ENCODE measurements at regions not wholly inside any gene's neighbourhood (a gene's known extent, or its start where the extent isn't known, plus 50 kb on each side); places are given as distances from the start of the nearest gene placed in this dataset.
"Not testable (repeated sequence)": the region's sequence is repeated elsewhere in the genome, so short reads cannot be mapped to it uniquely, and the experiment has no call there.

DNA sequence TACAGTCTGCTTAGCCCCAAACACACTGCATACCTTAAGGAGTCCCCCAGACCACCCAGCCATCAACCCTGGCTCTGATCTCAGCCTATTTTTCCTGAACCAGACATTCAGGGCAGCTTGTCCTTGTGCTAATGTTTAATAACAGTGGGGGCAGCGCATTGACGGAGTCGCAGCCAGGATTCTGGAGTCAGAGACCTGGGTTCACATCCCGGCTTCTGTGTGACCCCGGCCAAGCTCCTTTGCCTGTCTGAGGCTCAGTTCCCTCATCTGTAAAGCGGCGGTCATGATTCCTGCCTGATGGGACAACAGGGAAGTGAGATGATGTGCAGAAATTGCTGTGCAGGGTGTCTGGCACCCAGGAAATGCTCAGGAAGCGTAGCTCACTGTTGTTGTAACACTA is 63.1 kb downstream of the MATN1 start:
- H3K27ac Mint-ChIP-seq (ENCODE audit: low read depth), result no peak overlapping the region
- DNase-seq (ENCODE audit: low spot score in 2 of 2) (no peak), ATAC-seq (replicated peaks; ENCODE audit: extremely low read depth, poor library complexity, severe bottlenecking) (no peak)
- H3K9me3 Mint-ChIP-seq, result no peaks in the 10 kb centered on the region
- no peaks in the 10 kb centered on the region for H3K4me1 Mint-ChIP-seq
- H3K36me3 Mint-ChIP-seq (ENCODE audit: insufficient read depth), result no peaks in the 10 kb centered on the region
- peaks cover 25% of the 10 kb centered on the region for H3K27me3 Mint-ChIP-seq
- H3K4me3 Mint-ChIP-seq, result no peak overlapping the region

DNA sequence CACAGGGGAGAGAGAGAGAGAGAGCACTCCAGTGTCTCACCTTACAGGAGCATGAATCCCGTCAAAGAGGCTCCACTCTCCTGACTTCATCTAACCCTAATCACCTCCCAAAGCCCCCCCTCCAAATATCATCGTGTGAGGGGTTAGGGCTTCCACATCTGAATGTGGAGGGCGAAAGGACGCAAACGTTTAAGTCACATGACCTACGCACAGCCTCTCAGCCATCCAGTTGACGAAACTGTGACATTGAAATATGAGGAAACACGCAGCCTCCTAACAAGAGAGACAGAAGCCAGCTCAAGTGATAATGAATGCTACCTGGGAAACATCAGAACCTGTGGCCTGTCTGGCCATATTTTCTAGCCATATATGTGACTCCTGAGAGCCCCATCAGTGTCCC is 63.7 kb downstream of the MATN1 start:
- Mint-ChIP-seq H3K27me3 (peaks cover 25% of the 10 kb centered on the region), H3K4me1 (no peaks in the 10 kb centered on the region), H3K27ac (ENCODE audit: low read depth) (no peak overlapping the region), H3K36me3 (ENCODE audit: insufficient read depth) (no peaks in the 10 kb centered on the region), H3K9me3 (no peaks in the 10 kb centered on the region), H3K4me3 (no peak overlapping the region)
- no peak for ATAC-seq (replicated peaks; ENCODE audit: extremely low read depth, poor library complexity, severe bottlenecking)
- DNase-seq (ENCODE audit: low spot score in 2 of 2), result no peak

DNA sequence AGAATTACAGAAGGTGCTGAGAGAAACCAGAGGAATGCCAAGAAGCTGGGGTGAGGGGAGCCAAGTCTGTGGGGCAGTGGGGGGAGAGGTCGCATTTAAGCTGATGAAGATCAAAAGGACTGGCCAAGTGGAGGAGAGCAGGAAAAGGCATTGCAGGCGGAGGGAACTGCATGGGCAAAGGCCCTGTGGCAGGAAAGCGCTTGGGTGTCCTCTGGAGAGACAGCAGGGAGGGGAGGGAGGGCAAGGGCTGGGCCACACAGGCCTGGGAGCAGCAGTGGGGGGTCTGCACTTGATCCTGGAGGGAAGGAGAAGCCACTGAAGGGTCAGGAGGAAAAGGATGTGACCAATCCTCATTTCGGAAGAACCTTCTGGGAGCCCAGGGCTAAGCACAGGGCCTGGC is 65.0 kb downstream of the MATN1 start:
- H3K36me3 Mint-ChIP-seq (ENCODE audit: insufficient read depth); H3K4me1 Mint-ChIP-seq; ATAC-seq (replicated peaks; ENCODE audit: extremely low read depth, poor library complexity, severe bottlenecking); DNase-seq (ENCODE audit: low spot score in 2 of 2); H3K4me3 Mint-ChIP-seq; H3K27ac Mint-ChIP-seq (ENCODE audit: low read depth); H3K9me3 Mint-ChIP-seq: not testable (repeated sequence)
- H3K27me3 Mint-ChIP-seq, result peaks cover 25% of the 10 kb centered on the region

DNA sequence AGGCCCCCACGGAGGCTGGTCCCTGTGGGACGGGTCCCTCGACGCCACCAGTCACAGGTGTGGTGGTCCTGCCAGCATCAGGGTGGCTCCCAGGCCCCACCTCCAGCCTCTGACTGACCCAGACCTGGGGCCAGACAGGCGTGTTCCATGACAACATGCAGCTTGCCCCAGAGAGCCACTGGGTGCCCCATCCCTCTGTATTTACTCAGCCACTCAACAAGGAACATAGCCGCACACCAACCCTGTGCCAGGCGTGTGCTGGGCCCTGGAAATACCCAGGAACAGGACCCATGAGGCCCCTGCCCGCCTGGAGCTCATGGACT is 65.4 kb downstream of the MATN1 start:
- H3K27ac Mint-ChIP-seq (ENCODE audit: low read depth), result no peak overlapping the region
- H3K27me3 Mint-ChIP-seq, result peaks cover 25% of the 10 kb centered on the region
- H3K4me1 Mint-ChIP-seq, result no peaks in the 10 kb centered on the region
- no peaks in the 10 kb centered on the region for H3K9me3 Mint-ChIP-seq
- DNase-seq (ENCODE audit: low spot score in 2 of 2), result no peak
- no peak for ATAC-seq (replicated peaks; ENCODE audit: extremely low read depth, poor library complexity, severe bottlenecking)
- no peak overlapping the region for H3K4me3 Mint-ChIP-seq
- no peaks in the 10 kb centered on the region for H3K36me3 Mint-ChIP-seq (ENCODE audit: insufficient read depth)

DNA sequence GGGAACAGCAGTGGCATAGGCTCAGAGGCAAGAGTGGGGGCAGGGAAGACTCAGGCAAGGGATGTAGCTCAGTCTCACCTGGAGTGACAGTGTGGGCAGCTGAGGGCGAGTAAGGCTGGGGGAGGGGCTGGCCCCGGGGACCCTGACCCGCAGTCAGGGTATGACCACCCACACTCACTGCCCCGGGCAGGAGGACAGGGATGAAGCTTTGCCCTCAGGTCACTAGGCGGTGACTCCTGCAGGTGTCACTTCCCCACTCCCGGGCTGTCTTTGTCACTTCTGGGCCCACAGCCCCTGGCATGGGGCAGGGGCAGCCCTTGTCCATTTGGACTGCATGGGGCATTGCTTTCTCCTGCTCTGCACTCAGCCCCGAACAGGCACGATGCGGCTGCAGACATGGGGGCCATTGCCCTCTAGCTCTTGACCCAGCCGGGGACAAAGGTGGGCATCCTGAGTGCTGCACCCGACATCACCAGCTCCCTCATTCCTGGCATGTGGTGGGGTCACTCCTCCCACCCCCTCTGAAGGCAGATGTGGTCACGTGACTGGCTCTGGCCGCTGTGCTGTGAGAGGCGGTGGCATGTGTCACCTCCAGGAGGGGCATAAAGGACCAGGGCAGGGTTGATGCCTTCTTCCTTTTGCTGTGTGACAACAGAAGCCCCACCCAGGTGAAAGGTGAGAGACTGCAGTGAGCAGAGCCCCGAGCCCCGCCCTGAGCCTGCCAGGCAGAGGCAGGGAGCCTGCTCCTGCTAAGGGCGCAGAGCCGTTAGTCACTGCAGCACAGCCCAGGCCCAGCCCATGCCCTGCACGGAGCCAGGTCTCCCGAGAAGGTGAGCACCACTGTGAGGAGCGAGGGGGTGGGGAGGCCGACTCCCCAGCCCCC is 66.0 kb downstream of the MATN1 start:
- Mint-ChIP-seq H3K9me3 (no peaks in the 10 kb centered on the region), H3K4me3 (no peak overlapping the region), H3K27me3 (peaks cover 25% of the 10 kb centered on the region), H3K4me1 (no peaks in the 10 kb centered on the region), H3K36me3 (ENCODE audit: insufficient read depth) (no peaks in the 10 kb centered on the region), H3K27ac (ENCODE audit: low read depth) (no peak overlapping the region)
- DNase-seq (ENCODE audit: low spot score in 2 of 2), result no peak
- no peak for ATAC-seq (replicated peaks; ENCODE audit: extremely low read depth, poor library complexity, severe bottlenecking)

DNA sequence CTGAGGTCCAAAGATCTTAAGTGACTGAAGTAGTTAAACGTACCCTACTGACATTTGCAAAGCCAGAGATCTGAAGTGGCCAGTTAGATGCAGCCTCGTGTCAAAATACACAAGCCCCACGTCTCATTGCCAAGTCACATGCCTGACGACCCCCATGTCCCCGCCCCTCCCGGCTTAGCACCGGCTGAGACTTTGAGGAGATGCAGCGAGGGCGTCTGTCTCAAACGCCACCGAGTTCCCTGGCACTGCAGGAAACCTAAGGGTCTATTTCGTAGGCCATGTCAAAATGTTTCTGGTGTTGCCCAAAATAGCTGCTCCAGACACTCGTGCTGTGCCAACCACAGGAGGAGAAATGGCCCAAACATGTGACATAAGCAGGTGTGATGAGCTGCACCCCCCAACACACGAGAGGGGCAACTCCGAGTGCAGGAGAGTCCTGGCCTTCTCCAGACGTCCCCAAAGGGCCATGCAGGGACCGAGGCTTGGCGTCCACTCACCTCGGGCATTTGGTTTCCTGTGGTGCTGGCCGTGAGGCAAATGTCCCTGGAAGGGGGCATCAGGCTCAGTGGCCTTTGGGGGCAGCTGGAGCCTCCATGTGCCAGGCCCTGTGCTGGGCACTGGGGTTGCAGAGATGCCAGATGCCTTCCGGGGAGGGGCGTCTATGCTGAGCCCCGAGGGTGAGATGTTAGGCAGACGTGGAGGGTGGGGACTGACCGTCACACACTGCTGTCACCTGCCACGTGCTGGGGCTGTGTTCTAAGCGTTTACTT is 67.0 kb downstream of the MATN1 start:
- DNase-seq (ENCODE audit: low spot score in 2 of 2) (no peak), ATAC-seq (replicated peaks; ENCODE audit: extremely low read depth, poor library complexity, severe bottlenecking) (no peak)
- Mint-ChIP-seq H3K4me3 (no peak overlapping the region), H3K4me1 (no peaks in the 10 kb centered on the region), H3K9me3 (no peaks in the 10 kb centered on the region), H3K27ac (ENCODE audit: low read depth) (no peak overlapping the region), H3K27me3 (peaks cover 25% of the 10 kb centered on the region), H3K36me3 (ENCODE audit: insufficient read depth) (no peaks in the 10 kb centered on the region)

DNA sequence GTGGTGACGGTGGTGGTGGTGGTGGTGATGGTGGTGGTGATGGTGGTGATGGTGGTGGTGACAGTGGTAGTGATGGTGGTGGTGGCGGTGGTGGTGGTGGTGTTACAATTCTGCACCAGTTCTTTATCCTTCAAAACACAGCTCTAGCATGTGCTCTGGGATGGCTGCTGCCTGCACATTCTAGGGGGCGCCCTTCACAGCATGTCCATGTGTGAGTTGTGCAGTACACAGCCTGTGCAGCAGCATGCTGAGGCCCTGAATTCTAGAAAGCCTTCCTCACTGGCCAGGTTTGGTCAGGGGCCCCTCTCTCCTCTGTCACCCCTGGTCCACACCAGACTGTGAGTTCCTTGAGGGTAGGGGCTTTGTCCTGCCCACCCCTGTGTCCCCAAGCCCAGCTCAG is 67.7 kb downstream of the MATN1 start:
- no peak for ATAC-seq (replicated peaks; ENCODE audit: extremely low read depth, poor library complexity, severe bottlenecking)
- no peak overlapping the region for H3K27ac Mint-ChIP-seq (ENCODE audit: low read depth)

DNA sequence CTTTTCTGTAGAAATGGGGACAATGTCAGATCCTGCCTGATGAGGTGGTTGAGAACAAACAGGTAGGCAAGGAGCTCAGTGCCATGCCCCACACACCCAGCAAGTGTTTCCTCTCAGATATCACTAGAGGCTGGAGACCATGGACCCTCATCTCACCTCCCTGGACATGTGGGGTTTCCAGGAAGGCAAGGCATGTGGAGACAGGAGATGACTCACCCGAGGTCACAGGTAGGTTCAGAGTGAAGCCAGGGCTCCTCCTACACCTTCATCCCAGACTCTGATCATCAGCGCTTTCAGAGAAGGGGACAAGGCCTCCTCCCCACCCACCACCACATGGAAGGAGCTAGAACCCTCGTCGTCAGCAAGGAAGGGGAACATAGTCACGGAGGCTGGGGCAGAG is 69.2 kb downstream of the MATN1 start:
- Mint-ChIP-seq H3K27ac (ENCODE audit: low read depth) (no peak overlapping the region), H3K36me3 (ENCODE audit: insufficient read depth) (no peaks in the 10 kb centered on the region)

More for the DNA sequence above, 67.7 kb downstream of the MATN1 start:
- Mint-ChIP-seq H3K4me3 (no peak overlapping the region), H3K9me3 (no peaks in the 10 kb centered on the region), H3K27me3 (peaks cover 30% of the 10 kb centered on the region), H3K4me1 (no peaks in the 10 kb centered on the region), H3K36me3 (ENCODE audit: insufficient read depth) (no peaks in the 10 kb centered on the region)
- no peak for DNase-seq (ENCODE audit: low spot score in 2 of 2)

DNA sequence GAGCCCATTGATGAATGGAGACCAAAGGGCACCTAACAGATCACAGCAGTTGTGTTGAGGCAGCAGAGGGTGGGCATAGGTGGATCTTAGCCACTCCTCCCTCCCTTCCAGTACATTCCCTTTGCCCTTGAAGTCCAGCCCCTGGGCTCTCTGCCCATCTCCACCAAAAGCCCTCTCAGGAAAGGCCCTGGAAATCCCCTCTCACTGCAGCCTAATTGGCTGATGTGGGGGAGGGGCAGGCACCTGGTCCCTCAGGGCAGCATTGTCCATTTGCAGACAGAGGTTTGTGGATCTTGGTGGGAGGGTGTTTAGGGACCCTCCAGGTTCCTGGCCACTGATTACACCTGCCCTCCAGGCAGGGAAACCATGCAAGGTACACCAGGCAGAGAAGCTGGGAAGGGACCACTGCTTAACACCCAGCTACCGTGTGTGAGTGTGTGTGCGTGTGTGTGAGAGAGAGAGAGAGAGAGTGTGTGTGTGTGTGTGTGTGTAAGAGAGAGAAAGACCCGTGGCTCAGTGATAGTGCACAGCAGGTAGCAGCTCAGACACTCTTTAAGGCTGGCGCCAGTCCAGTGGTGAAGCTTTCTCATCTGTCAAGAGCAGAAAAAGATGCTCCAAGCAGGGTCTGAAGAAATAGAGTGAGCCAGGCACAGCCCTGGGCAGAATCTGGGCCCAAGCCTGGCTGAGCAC is 71.1 kb downstream of the MATN1 start:
- no peak for ATAC-seq (replicated peaks; ENCODE audit: extremely low read depth, poor library complexity, severe bottlenecking)
- H3K36me3 Mint-ChIP-seq (ENCODE audit: insufficient read depth), result no peaks in the 10 kb centered on the region
- no peaks in the 10 kb centered on the region for H3K9me3 Mint-ChIP-seq
- DNase-seq (ENCODE audit: low spot score in 2 of 2), result no peak
- peaks cover 29% of the 10 kb centered on the region for H3K27me3 Mint-ChIP-seq
- H3K4me1 Mint-ChIP-seq, result peaks cover 14% of the 10 kb centered on the region
- H3K4me3 Mint-ChIP-seq, result no peak overlapping the region
- no peak overlapping the region for H3K27ac Mint-ChIP-seq (ENCODE audit: low read depth)

More for the DNA sequence above, 69.2 kb downstream of the MATN1 start:
- no peak for DNase-seq (ENCODE audit: low spot score in 2 of 2)
- H3K27me3 Mint-ChIP-seq, result peaks cover 34% of the 10 kb centered on the region
- no peak for ATAC-seq (replicated peaks; ENCODE audit: extremely low read depth, poor library complexity, severe bottlenecking)
- H3K9me3 Mint-ChIP-seq, result no peaks in the 10 kb centered on the region
- no peak overlapping the region for H3K4me3 Mint-ChIP-seq
- peaks cover 14% of the 10 kb centered on the region for H3K4me1 Mint-ChIP-seq

DNA sequence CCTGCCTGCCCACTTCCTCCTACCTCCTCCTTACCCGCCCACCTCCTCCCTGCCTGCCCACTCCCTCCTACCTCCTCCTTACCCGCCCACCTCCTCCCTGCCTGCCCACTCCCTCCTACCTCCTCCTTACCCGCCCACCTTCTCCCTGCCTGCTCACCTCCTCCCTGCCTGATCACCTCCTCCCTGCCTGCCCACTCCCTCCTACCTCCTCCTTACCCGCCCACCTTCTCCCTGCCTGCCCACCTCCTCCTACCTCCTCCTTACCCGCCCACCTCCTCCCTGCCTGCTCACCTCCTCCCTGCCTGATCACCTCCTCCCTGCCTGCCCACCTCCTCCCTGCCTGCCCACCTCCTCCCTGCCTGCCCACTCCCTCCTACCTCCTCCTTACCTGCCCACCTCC is 72.0 kb downstream of the MATN1 start:
- not testable (repeated sequence) for H3K4me3 Mint-ChIP-seq; H3K36me3 Mint-ChIP-seq (ENCODE audit: insufficient read depth); ATAC-seq (replicated peaks; ENCODE audit: extremely low read depth, poor library complexity, severe bottlenecking); DNase-seq (ENCODE audit: low spot score in 2 of 2); H3K27ac Mint-ChIP-seq (ENCODE audit: low read depth); H3K9me3 Mint-ChIP-seq
- H3K27me3 Mint-ChIP-seq, result peaks cover 34% of the 10 kb centered on the region
- peaks cover 14% of the 10 kb centered on the region for H3K4me1 Mint-ChIP-seq

DNA sequence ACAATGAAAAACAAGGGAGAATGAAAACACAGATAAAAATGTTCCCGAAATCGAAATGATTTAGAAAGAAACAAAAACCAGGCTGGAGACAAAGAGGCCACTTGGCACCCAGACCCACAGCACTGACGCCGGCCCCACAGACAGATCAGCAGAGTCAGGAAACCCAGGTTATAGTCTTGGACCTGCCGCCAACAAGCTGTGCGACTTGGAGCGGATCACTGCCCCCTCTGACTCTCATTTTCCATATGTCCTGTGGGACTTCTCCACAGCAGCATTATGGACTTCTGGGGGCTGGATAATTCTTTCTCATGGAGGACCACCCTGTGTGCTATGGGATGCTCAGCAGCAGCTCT is 72.4 kb downstream of the MATN1 start:
- Mint-ChIP-seq H3K9me3 (no peaks in the 10 kb centered on the region), H3K27ac (ENCODE audit: low read depth) (peak overlapping the region; percentile 4), H3K4me3 (no peak overlapping the region), H3K27me3 (peaks cover 38% of the 10 kb centered on the region), H3K36me3 (ENCODE audit: insufficient read depth) (no peaks in the 10 kb centered on the region), H3K4me1 (peaks cover 14% of the 10 kb centered on the region)
- DNase-seq (ENCODE audit: low spot score in 2 of 2) (no peak), ATAC-seq (replicated peaks; ENCODE audit: extremely low read depth, poor library complexity, severe bottlenecking) (no peak)

DNA sequence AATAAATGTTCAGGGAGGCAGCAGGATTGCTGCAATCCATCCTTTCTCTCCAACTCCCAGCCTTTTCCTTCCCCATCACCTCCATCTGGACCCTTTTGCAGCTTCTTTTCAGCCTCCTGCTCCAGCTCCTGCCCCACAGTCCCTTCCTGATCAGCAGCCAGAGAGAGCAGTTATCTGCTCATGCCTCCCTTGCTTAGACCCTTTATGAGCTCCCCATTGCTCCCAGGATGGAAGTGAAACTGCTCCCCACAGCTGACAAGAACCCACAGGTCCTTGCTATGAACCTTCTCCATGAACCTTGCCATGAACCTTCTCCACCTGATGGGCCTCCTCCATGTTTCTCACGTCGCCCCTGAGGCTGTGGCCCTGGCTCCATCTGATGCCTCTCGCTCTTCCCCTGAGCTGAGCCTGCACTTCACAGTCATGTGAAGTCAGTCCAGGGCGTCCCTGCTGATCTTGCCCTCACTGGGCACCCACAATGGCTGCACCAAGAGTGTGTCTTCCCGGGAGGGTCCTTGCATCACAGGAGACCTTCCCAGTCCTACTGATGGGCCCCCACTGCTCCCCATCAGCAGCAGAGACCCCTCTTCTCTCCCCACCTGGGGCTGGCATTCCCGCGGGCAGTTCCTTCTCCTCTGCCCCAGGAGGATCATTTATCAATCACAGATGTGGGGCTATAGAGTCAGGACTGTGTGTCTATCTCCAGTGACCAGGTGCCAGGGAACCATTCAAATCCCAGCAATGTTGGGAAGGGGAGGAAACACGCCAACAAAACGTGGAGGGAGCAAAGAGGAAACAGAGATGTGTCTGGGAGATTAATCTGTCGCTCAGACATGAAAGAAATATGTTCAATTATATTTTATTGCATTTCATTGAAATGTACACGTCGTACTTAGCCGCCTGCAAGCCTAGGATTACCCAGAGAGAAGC is 73.1 kb downstream of the MATN1 start:
- Mint-ChIP-seq H3K9me3 (no peaks in the 10 kb centered on the region), H3K4me3 (no peak overlapping the region), H3K27me3 (peaks cover 45% of the 10 kb centered on the region), H3K27ac (ENCODE audit: low read depth) (peak overlapping the region; percentile 17), H3K4me1 (peaks cover 14% of the 10 kb centered on the region), H3K36me3 (ENCODE audit: insufficient read depth) (no peaks in the 10 kb centered on the region)
- DNase-seq (ENCODE audit: low spot score in 2 of 2) (no peak), ATAC-seq (replicated peaks; ENCODE audit: extremely low read depth, poor library complexity, severe bottlenecking) (no peak)
